H1 (cell line): ENCODE measurements at regions not wholly inside any gene's neighbourhood (a gene's known extent, or its start where the extent isn't known, plus 50 kb on each side); places are given as distances from the start of the nearest gene placed in this dataset.

Experiments
- CTCF ChIA-PET: fragments of 300-600 bp; sonication (Branson Sonifier 250); formaldehyde crosslinking; loops from one replicate; lab custom pipeline; 2021; ENCODE audit not compliant: partially characterized antibody; lab: Charles Lee
- POLR2A ChIA-PET: fragments of 300-600 bp; sonication (Branson Sonifier 250); formaldehyde crosslinking; loops from one replicate; lab custom pipeline; 2021; ENCODE audit warnings: inconsistent platforms; ENCODE audit not compliant: partially characterized antibody; lab: Charles Lee
- DNase-seq, 2 experiments: peaks; one replicate each; pipeline versions ENCODE4 v3.0.0 to v3.0.0-alpha.2; 2010 to 2022; ENCODE audit warnings: low spot score in 2 of 2, low read depth in 1 of 2, mixed read lengths in 1 of 2
- FAIRE-seq: peaks from 2 replicates; lab custom pipeline; 2011; peaks lifted over from hg19 to GRCh38; lab: Jason Lieb, UNC
- H2AFZ ChIP-seq: 2 replicates; pipeline ENCODE4 v1.8.1; 2012; ENCODE audit warnings: low read length, inconsistent platforms
- H2AK5ac ChIP-seq: 2 replicates; pipeline ENCODE4 v1.6.1; 2013; ENCODE audit warnings: low read depth, low read length
- H2BK120ac ChIP-seq: replicated peaks from 2 replicates; pipeline ENCODE3; 2013; ENCODE audit warnings: low read depth, low read length, inconsistent platforms
- H2BK12ac ChIP-seq: 2 replicates; pipeline ENCODE4 v1.6.1; 2013; ENCODE audit warnings: low read depth, low read length
- H2BK15ac ChIP-seq: 2 replicates; pipeline ENCODE4 v1.6.1; 2013; ENCODE audit warnings: low read length
- H2BK20ac ChIP-seq: 2 replicates; pipeline ENCODE4 v1.6.1; 2013; ENCODE audit warnings: low read length
- H2BK5ac ChIP-seq: 2 replicates; pipeline ENCODE4 v1.6.1; 2013; ENCODE audit warnings: low read depth, low read length
- H3K14ac ChIP-seq: 2 replicates; pipeline ENCODE4 v1.6.1; 2013; ENCODE audit warnings: inconsistent platforms; ENCODE audit not compliant: insufficient read length
- H3K18ac ChIP-seq: 2 replicates; pipeline ENCODE4 v1.6.1; 2013; ENCODE audit warnings: low read length; ENCODE audit errors: extremely low read depth
- H3K23ac ChIP-seq: 2 replicates; pipeline ENCODE4 v1.6.1; 2013; ENCODE audit warnings: inconsistent platforms; ENCODE audit not compliant: insufficient read length
- H3K23me2 ChIP-seq: 2 replicates; pipeline ENCODE4 v1.6.1; 2013; ENCODE audit warnings: low read depth, low read length
- H3K27ac ChIP-seq: 2 replicates; pipeline ENCODE4 v1.6.1; 2011; ENCODE audit warnings: low read depth, low read length, inconsistent platforms
- H3K27me3 ChIP-seq, 4 experiments: replicated peaks in 1 of 4; 1 replicate in 1 of 4; 2 replicates in 3 of 4; pipeline versions ENCODE4 v1.6.1 to v1.8.1; 2011 to 2013; ENCODE audit warnings: low read length in 3 of 4, mild to moderate bottlenecking in 3 of 4, inconsistent platforms in 2 of 4, mixed read lengths in 2 of 4, moderate library complexity in 1 of 4; ENCODE audit not compliant: control insufficient read depth in 3 of 4, insufficient read depth in 3 of 4; ENCODE audit errors: extremely low read depth in 1 of 4
- H3K36me3 ChIP-seq, 4 experiments: 2 replicates each; pipeline versions ENCODE4 v1.6.1 to v1.8.1; 2011 to 2013; ENCODE audit warnings: mild to moderate bottlenecking in 4 of 4, low read length in 3 of 4, moderate library complexity in 2 of 4, control low read depth in 1 of 4, inconsistent platforms in 1 of 4; ENCODE audit not compliant: insufficient read depth in 4 of 4, control insufficient read depth in 2 of 4
- H3K4ac ChIP-seq: replicated peaks from 2 replicates; pipeline ENCODE3; 2013; ENCODE audit warnings: low read length, low read depth, mixed read lengths, inconsistent platforms; ENCODE audit not compliant: insufficient read length
- H3K4me1 ChIP-seq, 4 experiments: replicated peaks in 1 of 4; 1 replicate in 1 of 4; 2 replicates in 3 of 4; pipeline versions ENCODE4 v1.6.1 to v1.8.1; 2011 to 2013; ENCODE audit warnings: low read length in 3 of 4, inconsistent platforms in 2 of 4, mixed read lengths in 1 of 4; ENCODE audit not compliant: insufficient read depth in 4 of 4, control insufficient read depth in 3 of 4
- H3K4me2 ChIP-seq, 2 experiments: 2 replicates each; pipeline versions ENCODE4 v1.6.1 to v1.8.1; 2011 to 2013; ENCODE audit warnings: low read depth in 2 of 2, low read length in 2 of 2, control low read depth in 1 of 2, inconsistent platforms in 1 of 2, mild to moderate bottlenecking in 1 of 2; ENCODE audit not compliant: insufficient read depth in 1 of 2
- H3K4me3 ChIP-seq, 4 experiments: fragments of 200-600, 300-600 bp in 1 of 4; sonication (generic), shearing (Covaris generic), sonication (Bioruptor Twin) in 1 of 4; 2 replicates each; pipeline versions ENCODE4 v1.5.1 to v1.8.1; 2011 to 2016; ENCODE audit warnings: low read length in 4 of 4, low read depth in 3 of 4, control low read depth in 2 of 4, inconsistent platforms in 2 of 4, mild to moderate bottlenecking in 2 of 4, mixed read lengths in 1 of 4, moderate library complexity in 1 of 4; ENCODE audit not compliant: insufficient read depth in 2 of 4; ENCODE audit errors: extremely low read depth in 1 of 4
- H3K56ac ChIP-seq: replicated peaks from 2 replicates; pipeline ENCODE3; 2013; ENCODE audit warnings: low read depth, mild to moderate bottlenecking, mixed read lengths, low read length, inconsistent platforms; ENCODE audit not compliant: insufficient read length
- H3K79me1 ChIP-seq: 2 replicates; pipeline ENCODE4 v1.6.1; 2013; ENCODE audit warnings: low read depth, low read length, control low read depth
- H3K79me2 ChIP-seq, 2 experiments: 2 replicates each; pipeline versions ENCODE4 v1.6.1 to v1.8.1; 2012 to 2013; ENCODE audit warnings: low read length in 2 of 2, mild to moderate bottlenecking in 2 of 2, inconsistent platforms in 1 of 2; ENCODE audit not compliant: insufficient read depth in 2 of 2, control insufficient read depth in 1 of 2
- H3K9ac ChIP-seq, 4 experiments: replicated peaks in 1 of 4; 1 replicate in 1 of 4; 2 replicates in 3 of 4; pipeline versions ENCODE4 v1.6.1 to v1.8.1; 2011 to 2013; ENCODE audit warnings: low read depth in 3 of 4, low read length in 3 of 4, control low read depth in 2 of 4, mild to moderate bottlenecking in 2 of 4, moderate library complexity in 2 of 4, inconsistent platforms in 1 of 4; ENCODE audit errors: extremely low read depth in 1 of 4
- H3K9me3 ChIP-seq, 2 experiments: 2 replicates each; pipeline versions ENCODE4 v1.6.1 to v1.8.1; 2012 to 2013; ENCODE audit warnings: mild to moderate bottlenecking in 2 of 2, moderate library complexity in 2 of 2, control low read depth in 1 of 2, inconsistent platforms in 1 of 2, low read depth in 1 of 2, low read length in 1 of 2, mixed read lengths in 1 of 2; ENCODE audit not compliant: insufficient read depth in 2 of 2
- H4K20me1 ChIP-seq, 2 experiments: replicated peaks in 1 of 2; 2 replicates each; pipeline versions ENCODE3 to v1.8.1; 2011 to 2013; ENCODE audit warnings: inconsistent platforms in 2 of 2, low read length in 2 of 2, mild to moderate bottlenecking in 1 of 2; ENCODE audit not compliant: insufficient read depth in 2 of 2, control insufficient read depth in 1 of 2
- H4K5ac ChIP-seq: 2 replicates; pipeline ENCODE4 v1.6.1; 2013; ENCODE audit warnings: low read length, low read depth, mixed read lengths, inconsistent platforms; ENCODE audit not compliant: insufficient read length
- H4K8ac ChIP-seq: 2 replicates; pipeline ENCODE4 v1.8.0; 2013; ENCODE audit warnings: mild to moderate bottlenecking, moderate library complexity, low read length, inconsistent platforms; ENCODE audit not compliant: insufficient read depth; ENCODE audit errors: extremely low read depth
- H4K91ac ChIP-seq: replicated peaks from 2 replicates; pipeline ENCODE3; 2013; ENCODE audit warnings: low read length, mixed read lengths, inconsistent platforms; ENCODE audit not compliant: insufficient read length
- CHD1 ChIP-seq: IDR thresholded peaks from 2 replicates; pipeline ENCODE4 v1.6.1; 2012; ENCODE audit warnings: low read depth, low read length, improper control_type of control experiment
- EP300 ChIP-seq, 2 experiments: IDR thresholded peaks; 1 replicate in 1 of 2; 2 replicates in 1 of 2; pipeline ENCODE4 v1.6.1; 2011 to 2012; ENCODE audit warnings: low read depth in 2 of 2, low read length in 2 of 2, mild to moderate bottlenecking in 2 of 2, borderline replicate concordance in 1 of 2, inconsistent platforms in 1 of 2, moderate library complexity in 1 of 2
- NRF1 ChIP-seq: IDR thresholded peaks from 2 replicates; pipeline ENCODE4 v1.6.1; 2011; ENCODE audit warnings: mild to moderate bottlenecking, low read depth, low read length, improper control_type of control experiment
- POLR2AphosphoS5 ChIP-seq: IDR thresholded peaks from 2 replicates; pipeline ENCODE4 v1.6.1; 2011; ENCODE audit warnings: low read depth, low read length
- POU5F1 ChIP-seq: IDR thresholded peaks from 2 replicates; pipeline ENCODE4 v1.6.1; 2011; ENCODE audit warnings: low read depth, mild to moderate bottlenecking, low read length, moderate library complexity
- TCF12 ChIP-seq: IDR thresholded peaks from 2 replicates; pipeline ENCODE4 v1.6.1; 2011; ENCODE audit warnings: low read depth, mild to moderate bottlenecking, low read length
- YY1 ChIP-seq: IDR thresholded peaks from 2 replicates; pipeline ENCODE4 v1.6.1; 2011; ENCODE audit warnings: low read depth, mild to moderate bottlenecking, low read length
- WGBS, 2 experiments: shearing (Covaris generic) in 1 of 2; methylation state at CpG; one replicate each; pipeline versions ENCODE4 v1.1.6 to v1.1.7; 2013 to 2015; ENCODE audit warnings: low lambda C conversion rate in 2 of 2, mixed read lengths in 2 of 2, inconsistent platforms in 1 of 2, low coverage in 1 of 2, missing lambda C conversion rate in 1 of 2; ENCODE audit not compliant: insufficient replicate concordance in 2 of 2, insufficient coverage in 1 of 2, insufficient read length in 1 of 2; ENCODE audit errors: extremely low coverage in 1 of 2, missing lambda C conversion rate in 1 of 2; 5-methylcytosine and 5-hydroxymethylcytosine counted together
- TF ChIP-seq, protein P1 (sequence below): IDR thresholded peaks from 2 replicates; pipeline ENCODE4 v1.6.1; 2011; ENCODE audit warnings: low read length, improper control_type of control experiment
- TF ChIP-seq, protein P2 (sequence below): IDR thresholded peaks from 2 replicates; pipeline ENCODE4 v1.6.1; 2012; ENCODE audit warnings: inconsistent platforms
- TF ChIP-seq, protein P3 (sequence below): IDR thresholded peaks from 2 replicates; pipeline ENCODE4 v1.6.1; 2012; ENCODE audit warnings: inconsistent platforms

DNA sequence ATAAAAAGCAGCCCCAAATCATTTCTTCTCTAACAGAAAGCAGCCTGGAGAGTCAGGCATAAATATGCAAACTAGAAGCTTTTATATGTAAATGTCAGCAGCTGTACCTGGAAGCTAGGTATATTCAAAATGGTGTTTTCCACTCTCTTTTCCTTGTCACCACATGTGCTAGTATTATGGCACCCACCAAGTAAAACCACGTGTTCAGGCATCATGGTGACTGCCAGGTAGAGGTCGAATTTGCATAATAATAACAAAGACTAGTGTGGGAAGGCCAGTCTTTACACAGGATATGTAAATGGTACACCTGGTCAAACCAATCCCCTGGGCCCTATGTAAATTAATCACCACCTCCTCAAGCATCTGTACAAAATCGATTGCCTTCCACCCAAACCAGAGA lies 124.0 kb downstream of the MMUT start:
- no peak overlapping the region for H3K27ac ChIP-seq
- H3K56ac ChIP-seq: no peak overlapping the region
- CTCF ChIA-PET: no interaction called here
- no peak overlapping the region for H3K23ac ChIP-seq
- no peak overlapping the region for H4K91ac ChIP-seq
- no peak overlapping the region for H2BK120ac ChIP-seq
- peak overlapping the region in 1 of 4 experiments; percentile 23; a peak in 1 of 8 replicates for H3K4me3 ChIP-seq
- H2BK15ac ChIP-seq: no peak overlapping the region
- H4K8ac ChIP-seq: no peak overlapping the region
- no peak overlapping the region for H3K14ac ChIP-seq
- H3K4me2 ChIP-seq: no peak overlapping the region
- H3K23me2 ChIP-seq: no peaks in the 10 kb centered on the region
- WGBS, 2 experiments: 53% methylated on average over 3 of the region's 3 CpGs; no CpG with 5 or more reads in 1 of the 2 experiments
- H3K9ac ChIP-seq: no peak overlapping the region
- no peaks in the 10 kb centered on the region for H3K79me2 ChIP-seq
- FAIRE-seq (peak; percentile 28), DNase-seq (no peak)
- H2AFZ ChIP-seq: no peak overlapping the region
- no peak overlapping the region for H3K18ac ChIP-seq
- H2BK12ac ChIP-seq: no peak overlapping the region
- peaks cover 0 to 7% (median 2%) of the 10 kb centered on the region in 4 experiments; a peak in 4 of 7 replicates for H3K4me1 ChIP-seq
- peaks cover 16 to 24% of the 10 kb centered on the region in 2 experiments for H3K9me3 ChIP-seq
- H4K5ac ChIP-seq: no peak overlapping the region
- H2AK5ac ChIP-seq: 0 out of 2 replicates have a peak overlapping the region, but pooled peaks have one; percentile 10
- peaks cover 0 to 12% (median 5%) of the 10 kb centered on the region in 4 experiments; a peak in 2 of 8 replicates for H3K36me3 ChIP-seq
- no peaks in the 10 kb centered on the region for H3K79me1 ChIP-seq
- H2BK5ac ChIP-seq: peak overlapping the region; percentile 45; the same call in 1 of the 2 replicates
- no peaks in the 10 kb centered on the region for H4K20me1 ChIP-seq
- H3K4ac ChIP-seq: no peak overlapping the region
- no peak overlapping the region for H2BK20ac ChIP-seq
- POLR2A ChIA-PET: no interaction called here
- H3K27me3 ChIP-seq: no peaks in the 10 kb centered on the region
- peak; percentile 73 for TF ChIP-seq YY1
- TF ChIP-seq, protein P1, sequence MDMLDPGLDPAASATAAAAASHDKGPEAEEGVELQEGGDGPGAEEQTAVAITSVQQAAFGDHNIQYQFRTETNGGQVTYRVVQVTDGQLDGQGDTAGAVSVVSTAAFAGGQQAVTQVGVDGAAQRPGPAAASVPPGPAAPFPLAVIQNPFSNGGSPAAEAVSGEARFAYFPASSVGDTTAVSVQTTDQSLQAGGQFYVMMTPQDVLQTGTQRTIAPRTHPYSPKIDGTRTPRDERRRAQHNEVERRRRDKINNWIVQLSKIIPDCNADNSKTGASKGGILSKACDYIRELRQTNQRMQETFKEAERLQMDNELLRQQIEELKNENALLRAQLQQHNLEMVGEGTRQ: no peak
- no peak for TF ChIP-seq CHD1
- no peak for TF ChIP-seq NRF1
- no peak for TF ChIP-seq POLR2AphosphoS5
- TF ChIP-seq, protein P2, sequence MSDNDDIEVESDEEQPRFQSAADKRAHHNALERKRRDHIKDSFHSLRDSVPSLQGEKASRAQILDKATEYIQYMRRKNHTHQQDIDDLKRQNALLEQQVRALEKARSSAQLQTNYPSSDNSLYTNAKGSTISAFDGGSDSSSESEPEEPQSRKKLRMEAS: peak; percentile 92
- peak in 1 of 2 experiments; percentile 61; a peak in 1 of 3 replicates for TF ChIP-seq EP300 (IDR thresholded peaks at IDR 0.05; ENCODE audit: borderline replicate concordance in 1 of 2, low read depth in 2 of 2, low read length in 2 of 2)
- TF ChIP-seq, protein P3, sequence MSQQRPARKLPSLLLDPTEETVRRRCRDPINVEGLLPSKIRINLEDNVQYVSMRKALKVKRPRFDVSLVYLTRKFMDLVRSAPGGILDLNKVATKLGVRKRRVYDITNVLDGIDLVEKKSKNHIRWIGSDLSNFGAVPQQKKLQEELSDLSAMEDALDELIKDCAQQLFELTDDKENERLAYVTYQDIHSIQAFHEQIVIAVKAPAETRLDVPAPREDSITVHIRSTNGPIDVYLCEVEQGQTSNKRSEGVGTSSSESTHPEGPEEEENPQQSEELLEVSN: peak; percentile 77
- peak; percentile 84 for TF ChIP-seq POU5F1
- TF ChIP-seq TCF12: peak; percentile 70; the same call in 1 of the 2 replicates
